CD8-positive, alpha-beta memory T cell (primary cell): ENCODE measurements at regions not wholly inside any gene's neighbourhood (a gene's known extent, or its start where the extent isn't known, plus 50 kb on each side); places are given as distances from the start of the nearest gene placed in this dataset.

Experiments
- CTCF ChIA-PET: fragments of 350-600 bp; sonication (Branson Sonifier 250); formaldehyde crosslinking; loops from one replicate; lab custom pipeline; 2021; ENCODE audit warnings: antibody characterized with exemption; lab: Charles Lee
- POLR2A ChIA-PET: fragments of 350-600 bp; sonication (Branson Sonifier 250); formaldehyde crosslinking; loops from one replicate; lab custom pipeline; 2021; ENCODE audit warnings: antibody characterized with exemption; lab: Charles Lee
- DNase-seq, 5 donors: peaks; one replicate each; pipeline versions ENCODE4 v3.0.0 to v3.0.0-alpha.2; 2020 to 2022; ENCODE audit warnings: mixed read lengths in 1 of 5
- H3K27ac ChIP-seq: one replicate; pipeline ENCODE4 v1.7.0; 2013; ENCODE audit warnings: low read depth, mild to moderate bottlenecking, low read length, moderate library complexity
- H3K27me3 ChIP-seq: 2 replicates; pipeline ENCODE4 v1.7.0; 2013; ENCODE audit warnings: low read length, mild to moderate bottlenecking; ENCODE audit not compliant: insufficient read depth, poor library complexity, severe bottlenecking
- H3K36me3 ChIP-seq: 2 replicates; pipeline ENCODE4 v1.7.0; 2013; ENCODE audit warnings: mild to moderate bottlenecking, low read length, moderate library complexity; ENCODE audit not compliant: insufficient read depth
- H3K4me1 ChIP-seq: 2 replicates; pipeline ENCODE4 v1.7.0; 2013; ENCODE audit warnings: mild to moderate bottlenecking, low read length, moderate library complexity; ENCODE audit not compliant: insufficient read depth
- H3K4me3 ChIP-seq: 2 replicates; pipeline ENCODE4 v1.7.0; 2013; ENCODE audit warnings: mild to moderate bottlenecking, low read length
- H3K9me3 ChIP-seq: 2 replicates; pipeline ENCODE4 v1.7.0; 2013; ENCODE audit warnings: mild to moderate bottlenecking, low read length
- H3K27ac Mint-ChIP-seq, 8 donors: one replicate each; pipeline ENCODE4 v1.8.0; 2020 to 2021; ENCODE audit warnings: mixed read lengths in 8 of 8, mild to moderate bottlenecking in 6 of 8, inconsistent platforms in 3 of 8, moderate library complexity in 3 of 8
- H3K27me3 Mint-ChIP-seq, 2 donors: one replicate each; pipeline ENCODE4 v1.8.0; 2020 to 2021; ENCODE audit warnings: mixed read lengths in 2 of 2, mild to moderate bottlenecking in 1 of 2, moderate library complexity in 1 of 2
- H3K36me3 Mint-ChIP-seq, 3 donors: one replicate each; pipeline ENCODE4 v1.8.0; 2020 to 2021; ENCODE audit warnings: mixed read lengths in 3 of 3, inconsistent platforms in 1 of 3, mild to moderate bottlenecking in 1 of 3
- H3K4me1 Mint-ChIP-seq, 3 donors: one replicate each; pipeline ENCODE4 v1.8.0; 2020 to 2021; ENCODE audit warnings: mixed read lengths in 3 of 3, inconsistent platforms in 1 of 3, mild to moderate bottlenecking in 1 of 3
- H3K4me3 Mint-ChIP-seq, 7 donors: one replicate each; pipeline ENCODE4 v1.8.0; 2020 to 2021; ENCODE audit warnings: mixed read lengths in 7 of 7, mild to moderate bottlenecking in 6 of 7, moderate library complexity in 4 of 7, inconsistent platforms in 2 of 7
- H3K9me3 Mint-ChIP-seq, 5 donors: one replicate each; pipeline ENCODE4 v1.8.0; 2020 to 2022; ENCODE audit warnings: mixed read lengths in 5 of 5, mild to moderate bottlenecking in 3 of 5, moderate library complexity in 2 of 5, inconsistent platforms in 1 of 5

DNA sequence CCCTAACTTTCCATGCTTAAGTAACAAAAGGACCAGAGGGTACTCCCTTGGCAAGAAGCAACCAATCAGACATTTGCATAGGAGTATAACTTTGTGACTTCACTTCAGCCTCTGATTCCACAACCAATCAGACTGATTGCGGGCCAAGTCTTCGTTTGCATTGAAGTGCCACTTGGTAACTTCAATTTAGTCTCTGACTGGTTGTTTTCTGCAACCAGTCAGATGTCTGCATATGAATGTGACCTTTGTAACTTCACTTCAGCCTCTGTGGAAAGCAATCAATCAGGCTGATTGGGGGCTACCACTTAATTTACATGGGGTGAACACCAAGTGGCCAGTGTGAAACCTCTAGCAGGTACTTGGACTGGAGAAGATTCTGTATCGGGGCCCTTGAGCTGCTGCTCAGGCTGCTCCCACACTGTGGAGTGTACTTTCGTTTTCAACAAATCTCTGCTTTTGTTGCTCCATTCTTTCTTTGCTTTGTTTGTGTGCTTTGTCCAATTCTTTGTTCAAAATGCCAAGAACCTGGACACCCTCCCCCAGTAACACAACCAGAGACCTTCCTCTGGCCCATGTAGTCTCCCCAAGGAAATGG lies 241.5 kb downstream of the ACKR3 start:
- Mint-ChIP-seq H3K27ac (no peak overlapping the region), H3K9me3 (peaks cover 9 to 35% (median 23%) of the 10 kb centered on the region in 5 donors), H3K4me3 (no peak overlapping the region), H3K4me1 (no peaks in the 10 kb centered on the region), H3K27me3 (peaks cover 8 to 14% of the 10 kb centered on the region in 2 donors), H3K36me3 (peaks cover 0 to 3% (median 0%) of the 10 kb centered on the region in 3 donors)
- no peaks in the 10 kb centered on the region for H3K9me3 ChIP-seq
- no peak for DNase-seq
- H3K4me3 ChIP-seq = no peak overlapping the region
- no peaks in the 10 kb centered on the region for H3K4me1 ChIP-seq
- ChIA-PET POLR2A (no interaction called here), CTCF (no interaction called here)
- no peaks in the 10 kb centered on the region for H3K27me3 ChIP-seq
- H3K27ac ChIP-seq = no peak overlapping the region
- no peaks in the 10 kb centered on the region for H3K36me3 ChIP-seq

DNA sequence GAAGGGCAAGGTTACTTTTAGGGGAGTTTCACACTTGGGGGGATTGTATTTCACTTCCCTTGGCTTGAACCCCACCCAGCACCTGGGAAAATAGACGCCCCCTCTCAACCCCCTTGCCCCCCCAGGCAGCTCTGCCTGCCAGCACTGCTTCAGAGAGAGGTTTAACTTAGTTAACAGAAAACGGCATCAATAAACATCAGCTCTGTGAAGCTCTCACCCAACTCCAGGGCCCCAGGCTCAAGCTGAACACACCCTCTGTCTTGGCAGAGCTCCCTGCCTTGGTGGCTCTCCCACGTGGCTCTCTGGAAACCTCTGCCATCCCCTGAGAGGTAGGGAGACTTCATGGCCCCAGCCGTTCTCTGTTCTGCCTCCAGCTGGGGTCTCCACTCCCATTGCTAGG lies 244.1 kb downstream of the ACKR3 start:
- Histone ChIP-seq H3K27ac (no peak overlapping the region), H3K9me3 (no peaks in the 10 kb centered on the region), H3K4me1 (no peaks in the 10 kb centered on the region), H3K27me3 (no peaks in the 10 kb centered on the region), H3K36me3 (no peaks in the 10 kb centered on the region), H3K4me3 (no peak overlapping the region)
- Mint-ChIP-seq H3K4me3 (no peak overlapping the region), H3K9me3 (peaks cover 5 to 21% (median 12%) of the 10 kb centered on the region in 5 donors), H3K27ac (no peak overlapping the region), H3K36me3 (peaks cover 0 to 2% (median 0%) of the 10 kb centered on the region in 3 donors), H3K27me3 (peaks cover 8 to 11% of the 10 kb centered on the region in 2 donors), H3K4me1 (no peaks in the 10 kb centered on the region)
- no peak for DNase-seq
- POLR2A ChIA-PET = no interaction called here
- CTCF ChIA-PET = no interaction called here

DNA sequence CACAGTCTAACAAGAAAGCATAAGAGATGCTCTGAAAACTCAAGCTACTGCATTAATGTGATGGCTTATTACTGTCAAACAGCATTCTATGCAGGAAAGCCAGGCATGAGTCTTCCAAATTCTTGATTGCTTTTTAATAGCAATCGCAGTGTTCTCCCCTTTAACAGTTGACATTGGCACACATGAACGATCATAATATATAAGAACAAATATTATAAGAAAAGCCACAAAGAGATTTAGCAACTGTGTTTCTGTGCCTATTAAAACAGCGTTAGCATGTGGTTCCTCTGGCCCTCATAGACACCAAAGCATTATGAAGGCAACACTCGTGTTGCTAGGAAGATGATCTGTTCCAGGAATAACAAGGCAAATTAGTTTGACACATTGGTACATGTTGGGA lies 245.0 kb downstream of the ACKR3 start:
- Histone ChIP-seq H3K27ac (no peak overlapping the region), H3K36me3 (no peaks in the 10 kb centered on the region), H3K4me1 (no peaks in the 10 kb centered on the region), H3K27me3 (no peaks in the 10 kb centered on the region), H3K9me3 (no peaks in the 10 kb centered on the region), H3K4me3 (no peak overlapping the region)
- no peak overlapping the region for H3K27ac Mint-ChIP-seq
- H3K4me3 Mint-ChIP-seq = no peak overlapping the region
- no peaks in the 10 kb centered on the region for H3K4me1 Mint-ChIP-seq
- H3K36me3 Mint-ChIP-seq = no peaks in the 10 kb centered on the region
- POLR2A ChIA-PET = no interaction called here
- H3K27me3 Mint-ChIP-seq = peaks cover 11 to 12% of the 10 kb centered on the region in 2 donors
- H3K9me3 Mint-ChIP-seq = peaks cover 3 to 13% (median 6%) of the 10 kb centered on the region in 5 donors
- CTCF ChIA-PET = no interaction called here
- DNase-seq = no peak

DNA sequence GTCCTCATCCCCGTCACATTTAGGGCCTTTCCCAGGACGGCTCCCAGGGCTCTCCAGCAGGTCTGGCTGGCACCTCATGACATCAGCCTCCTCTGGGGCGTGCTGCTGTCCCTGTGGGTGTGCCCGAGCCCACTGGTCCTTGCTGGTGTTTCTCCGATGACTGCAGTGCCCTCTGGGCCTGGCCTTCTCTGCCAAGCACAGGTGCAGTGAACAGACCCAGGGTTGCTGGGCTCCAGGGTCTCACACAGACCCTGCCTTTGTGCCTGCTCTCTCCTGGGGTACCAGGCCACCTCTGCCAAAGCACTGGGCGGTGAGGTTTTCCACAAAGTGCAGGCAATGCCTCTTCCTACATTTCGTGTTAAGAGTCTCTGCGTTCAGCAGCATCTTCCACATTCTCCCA lies 246.1 kb downstream of the ACKR3 start:
- ChIA-PET POLR2A (no interaction called here), CTCF (no interaction called here)
- H3K36me3 Mint-ChIP-seq = no peaks in the 10 kb centered on the region
- Histone ChIP-seq H3K4me1 (no peaks in the 10 kb centered on the region), H3K27me3 (no peaks in the 10 kb centered on the region), H3K4me3 (no peak overlapping the region), H3K9me3 (no peaks in the 10 kb centered on the region), H3K27ac (no peak overlapping the region), H3K36me3 (no peaks in the 10 kb centered on the region)
- no peak overlapping the region for H3K4me3 Mint-ChIP-seq
- peaks cover 0 to 3% (median 0%) of the 10 kb centered on the region in 5 donors for H3K9me3 Mint-ChIP-seq
- DNase-seq = no peak
- no peak overlapping the region for H3K27ac Mint-ChIP-seq
- no peaks in the 10 kb centered on the region for H3K4me1 Mint-ChIP-seq
- peaks cover 12% of the 10 kb centered on the region in 2 donors for H3K27me3 Mint-ChIP-seq

DNA sequence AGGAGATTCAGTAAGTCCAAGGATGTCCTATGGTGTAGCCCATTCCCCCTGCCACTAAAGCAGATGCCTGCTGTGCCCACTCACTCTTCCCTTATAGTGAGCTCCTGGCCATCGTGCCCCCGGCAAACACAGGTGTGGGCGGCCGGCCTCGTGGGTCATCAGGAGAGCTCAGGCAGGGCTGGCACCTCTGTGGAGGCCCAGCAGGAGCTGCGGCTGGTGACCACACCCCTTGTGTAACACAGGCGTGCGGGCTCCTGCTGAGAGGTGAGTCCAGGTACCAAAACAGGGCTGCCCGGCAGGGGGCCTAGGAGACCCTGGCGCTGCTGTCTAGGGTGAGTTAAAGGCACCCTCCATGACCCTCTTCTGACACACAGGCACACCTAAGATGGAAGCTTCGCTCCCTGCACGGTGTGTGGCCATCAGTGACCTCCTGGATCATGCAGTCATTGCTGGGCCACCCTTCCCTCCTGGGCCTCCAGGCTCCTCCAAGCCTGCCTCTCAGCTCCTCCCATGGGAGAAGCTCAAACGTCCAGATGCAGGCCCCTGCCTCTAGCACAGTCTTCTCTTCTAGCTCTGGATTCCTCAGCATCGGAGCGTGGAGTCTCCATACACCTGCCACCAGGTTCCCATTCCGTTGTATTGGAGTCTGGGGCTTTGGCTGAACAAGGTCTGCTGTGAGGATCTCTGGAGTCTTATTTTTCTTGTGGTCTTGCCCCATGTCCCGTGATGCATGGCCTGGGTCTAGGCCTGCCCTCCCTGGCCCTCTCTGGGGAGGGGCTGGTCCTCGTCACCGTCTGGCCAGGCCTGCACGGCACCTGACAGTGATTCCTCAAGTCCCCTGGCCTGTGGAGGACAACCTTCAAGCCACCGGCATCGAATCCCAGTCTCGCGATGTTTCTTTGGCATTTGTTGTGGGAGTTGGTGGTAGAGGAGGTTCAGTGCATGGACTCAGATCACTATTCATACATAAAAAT lies 246.9 kb downstream of the ACKR3 start:
- H3K9me3 Mint-ChIP-seq = peaks cover 0 to 3% (median 0%) of the 10 kb centered on the region in 5 donors
- H3K36me3 Mint-ChIP-seq = no peaks in the 10 kb centered on the region
- no peaks in the 10 kb centered on the region for H3K27me3 ChIP-seq
- H3K4me3 Mint-ChIP-seq = no peak overlapping the region
- no peaks in the 10 kb centered on the region for H3K36me3 ChIP-seq
- ChIA-PET CTCF (no interaction called here), POLR2A (no interaction called here)
- H3K27ac ChIP-seq = no peak overlapping the region
- H3K27me3 Mint-ChIP-seq = peaks cover 12 to 18% of the 10 kb centered on the region in 2 donors
- H3K4me1 Mint-ChIP-seq = no peaks in the 10 kb centered on the region
- no peaks in the 10 kb centered on the region for H3K9me3 ChIP-seq
- no peak overlapping the region for H3K4me3 ChIP-seq
- no peak for DNase-seq
- H3K27ac Mint-ChIP-seq = no peak overlapping the region
- H3K4me1 ChIP-seq = no peaks in the 10 kb centered on the region

DNA sequence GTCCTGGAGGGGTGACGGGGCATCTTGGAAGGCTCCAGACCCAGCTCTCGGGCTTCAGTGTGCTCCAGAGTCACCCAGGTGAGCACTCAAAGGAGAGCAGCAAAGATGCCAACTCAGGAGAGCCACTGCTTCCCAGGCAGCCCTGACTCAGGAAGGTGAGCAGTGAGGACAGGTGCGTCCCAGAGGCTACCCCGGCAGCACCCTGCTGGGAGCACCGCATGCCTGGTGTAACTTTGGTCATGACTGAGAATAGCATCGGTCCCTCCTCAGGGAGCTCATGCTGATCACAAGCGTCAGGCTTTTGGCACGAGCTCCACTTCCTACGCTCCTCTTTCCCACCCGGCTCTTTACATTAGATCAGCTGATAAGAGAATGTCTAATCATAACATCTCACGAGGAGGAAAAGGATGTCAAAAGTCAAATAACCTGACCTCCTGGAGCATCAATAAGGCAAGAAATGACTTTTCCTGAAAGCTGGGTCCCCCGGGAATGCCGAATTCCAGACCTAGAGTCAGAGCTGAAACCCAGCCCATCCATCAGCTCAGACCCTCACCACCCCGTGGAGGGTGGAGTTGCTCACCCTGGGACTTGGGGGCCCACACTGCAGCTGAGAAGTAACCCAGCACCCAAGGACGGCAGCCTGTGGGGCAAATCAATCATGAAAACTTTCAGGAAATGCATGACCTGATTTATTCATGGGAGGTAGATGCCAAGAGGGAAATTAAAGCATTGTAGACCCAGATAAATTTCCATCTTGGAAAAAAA lies 248.8 kb downstream of the ACKR3 start:
- DNase-seq = no peak
- peaks cover 8 to 18% of the 10 kb centered on the region in 2 donors for H3K27me3 Mint-ChIP-seq
- ChIA-PET POLR2A (no interaction called here), CTCF (no interaction called here)
- H3K9me3 Mint-ChIP-seq = peaks cover 0 to 3% (median 0%) of the 10 kb centered on the region in 5 donors
- H3K4me3 ChIP-seq = no peak overlapping the region
- no peak overlapping the region for H3K27ac ChIP-seq
- no peaks in the 10 kb centered on the region for H3K27me3 ChIP-seq
- H3K4me1 ChIP-seq = no peaks in the 10 kb centered on the region
- H3K36me3 Mint-ChIP-seq = no peaks in the 10 kb centered on the region
- no peaks in the 10 kb centered on the region for H3K4me1 Mint-ChIP-seq
- H3K27ac Mint-ChIP-seq = peak overlapping the region in 1 of 8 donors; percentile 55
- no peaks in the 10 kb centered on the region for H3K36me3 ChIP-seq
- H3K9me3 ChIP-seq = no peaks in the 10 kb centered on the region
- H3K4me3 Mint-ChIP-seq = no peak overlapping the region

DNA sequence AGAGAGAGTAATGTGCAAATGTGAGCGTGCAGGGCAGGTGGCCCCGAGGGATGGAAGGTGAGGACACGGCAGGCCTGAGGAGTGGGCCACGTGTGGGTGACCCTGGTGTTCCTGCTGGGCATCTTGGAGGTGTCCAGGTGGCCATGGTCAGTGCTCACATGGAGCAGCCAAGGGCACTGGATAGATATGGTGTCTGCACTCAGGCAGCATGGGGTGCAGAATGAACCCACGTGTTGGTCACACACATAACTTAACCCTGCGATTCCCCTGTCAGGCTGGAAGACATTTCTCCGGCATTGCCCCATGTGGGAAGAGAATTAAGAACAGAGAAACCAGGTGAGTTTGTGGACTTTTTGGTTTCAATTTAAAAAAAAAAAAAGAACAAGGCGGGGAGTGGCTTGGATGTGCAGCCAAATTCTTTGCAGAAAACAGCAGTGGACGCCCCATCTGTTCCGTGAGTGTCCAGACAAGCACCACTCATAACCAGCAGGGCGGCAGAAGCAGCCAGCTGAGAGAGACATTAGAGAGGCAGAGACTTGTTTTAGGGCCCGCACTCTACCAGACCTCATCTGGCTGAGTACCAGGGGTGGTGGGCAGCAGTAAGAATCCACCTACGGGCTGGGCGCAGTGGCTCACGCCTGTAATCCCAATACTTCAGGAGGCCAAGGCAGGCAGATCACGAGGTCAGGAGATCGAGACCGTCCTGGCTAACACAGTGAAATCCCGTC lies 249.8 kb downstream of the ACKR3 start:
- ChIA-PET CTCF (no interaction called here), POLR2A (no interaction called here)
- H3K27ac Mint-ChIP-seq = no peak overlapping the region
- Histone ChIP-seq H3K9me3 (no peaks in the 10 kb centered on the region), H3K36me3 (no peaks in the 10 kb centered on the region), H3K27me3 (no peaks in the 10 kb centered on the region), H3K4me3 (no peak overlapping the region), H3K27ac (no peak overlapping the region), H3K4me1 (no peaks in the 10 kb centered on the region)
- DNase-seq = no peak
- no peak overlapping the region for H3K4me3 Mint-ChIP-seq
- H3K27me3 Mint-ChIP-seq = peaks cover 8 to 18% of the 10 kb centered on the region in 2 donors
- H3K4me1 Mint-ChIP-seq = no peaks in the 10 kb centered on the region
- H3K36me3 Mint-ChIP-seq = no peaks in the 10 kb centered on the region
- H3K9me3 Mint-ChIP-seq = peaks cover 0 to 3% (median 0%) of the 10 kb centered on the region in 5 donors
